HL-60 (cell line): ENCODE measurements at regions not wholly inside any gene's neighbourhood (a gene's known extent, or its start where the extent isn't known, plus 50 kb on each side); places are given as distances from the start of the nearest gene placed in this dataset.

Experiments used
- GABPA ChIP-seq: IDR thresholded peaks from 2 replicates; pipeline ENCODE4 v1.6.1; 2012; ENCODE audit warnings: low read depth
- POLR2AphosphoS5 ChIP-seq: IDR thresholded peaks from 2 replicates; pipeline ENCODE4 v1.6.1; 2012; ENCODE audit warnings: low read depth
- SPI1 ChIP-seq: IDR thresholded peaks from 2 replicates; pipeline ENCODE4 v1.6.1; 2012; ENCODE audit warnings: low read depth, mild to moderate bottlenecking, borderline replicate concordance
- TF ChIP-seq, protein P1 (sequence below): IDR thresholded peaks from one replicate; pipeline ENCODE4 v1.5.1; 2011; ENCODE audit warnings: low read length, control low read depth, inconsistent platforms; ENCODE audit not compliant: insufficient read depth
- TF ChIP-seq, protein P2 (sequence below): IDR thresholded peaks from 2 replicates; pipeline ENCODE4 v1.6.1; 2012; ENCODE audit warnings: low read depth; ENCODE audit not compliant: insufficient replicate concordance

- TF ChIP-seq, protein P1, sequence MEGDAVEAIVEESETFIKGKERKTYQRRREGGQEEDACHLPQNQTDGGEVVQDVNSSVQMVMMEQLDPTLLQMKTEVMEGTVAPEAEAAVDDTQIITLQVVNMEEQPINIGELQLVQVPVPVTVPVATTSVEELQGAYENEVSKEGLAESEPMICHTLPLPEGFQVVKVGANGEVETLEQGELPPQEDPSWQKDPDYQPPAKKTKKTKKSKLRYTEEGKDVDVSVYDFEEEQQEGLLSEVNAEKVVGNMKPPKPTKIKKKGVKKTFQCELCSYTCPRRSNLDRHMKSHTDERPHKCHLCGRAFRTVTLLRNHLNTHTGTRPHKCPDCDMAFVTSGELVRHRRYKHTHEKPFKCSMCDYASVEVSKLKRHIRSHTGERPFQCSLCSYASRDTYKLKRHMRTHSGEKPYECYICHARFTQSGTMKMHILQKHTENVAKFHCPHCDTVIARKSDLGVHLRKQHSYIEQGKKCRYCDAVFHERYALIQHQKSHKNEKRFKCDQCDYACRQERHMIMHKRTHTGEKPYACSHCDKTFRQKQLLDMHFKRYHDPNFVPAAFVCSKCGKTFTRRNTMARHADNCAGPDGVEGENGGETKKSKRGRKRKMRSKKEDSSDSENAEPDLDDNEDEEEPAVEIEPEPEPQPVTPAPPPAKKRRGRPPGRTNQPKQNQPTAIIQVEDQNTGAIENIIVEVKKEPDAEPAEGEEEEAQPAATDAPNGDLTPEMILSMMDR, result no peak
- TF ChIP-seq POLR2AphosphoS5 (no peak), GABPA (no peak), SPI1 (no peak)
- TF ChIP-seq, protein P2, sequence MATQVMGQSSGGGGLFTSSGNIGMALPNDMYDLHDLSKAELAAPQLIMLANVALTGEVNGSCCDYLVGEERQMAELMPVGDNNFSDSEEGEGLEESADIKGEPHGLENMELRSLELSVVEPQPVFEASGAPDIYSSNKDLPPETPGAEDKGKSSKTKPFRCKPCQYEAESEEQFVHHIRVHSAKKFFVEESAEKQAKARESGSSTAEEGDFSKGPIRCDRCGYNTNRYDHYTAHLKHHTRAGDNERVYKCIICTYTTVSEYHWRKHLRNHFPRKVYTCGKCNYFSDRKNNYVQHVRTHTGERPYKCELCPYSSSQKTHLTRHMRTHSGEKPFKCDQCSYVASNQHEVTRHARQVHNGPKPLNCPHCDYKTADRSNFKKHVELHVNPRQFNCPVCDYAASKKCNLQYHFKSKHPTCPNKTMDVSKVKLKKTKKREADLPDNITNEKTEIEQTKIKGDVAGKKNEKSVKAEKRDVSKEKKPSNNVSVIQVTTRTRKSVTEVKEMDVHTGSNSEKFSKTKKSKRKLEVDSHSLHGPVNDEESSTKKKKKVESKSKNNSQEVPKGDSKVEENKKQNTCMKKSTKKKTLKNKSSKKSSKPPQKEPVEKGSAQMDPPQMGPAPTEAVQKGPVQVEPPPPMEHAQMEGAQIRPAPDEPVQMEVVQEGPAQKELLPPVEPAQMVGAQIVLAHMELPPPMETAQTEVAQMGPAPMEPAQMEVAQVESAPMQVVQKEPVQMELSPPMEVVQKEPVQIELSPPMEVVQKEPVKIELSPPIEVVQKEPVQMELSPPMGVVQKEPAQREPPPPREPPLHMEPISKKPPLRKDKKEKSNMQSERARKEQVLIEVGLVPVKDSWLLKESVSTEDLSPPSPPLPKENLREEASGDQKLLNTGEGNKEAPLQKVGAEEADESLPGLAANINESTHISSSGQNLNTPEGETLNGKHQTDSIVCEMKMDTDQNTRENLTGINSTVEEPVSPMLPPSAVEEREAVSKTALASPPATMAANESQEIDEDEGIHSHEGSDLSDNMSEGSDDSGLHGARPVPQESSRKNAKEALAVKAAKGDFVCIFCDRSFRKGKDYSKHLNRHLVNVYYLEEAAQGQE, result no peak
Observed at GRCh38 chr3:160065786-160066185, 77.2 kb downstream of the IL12A start.
